HG03064 (cell line): ENCODE measurements at regions not wholly inside any gene's neighbourhood (a gene's known extent, or its start where the extent isn't known, plus 50 kb on each side); places are given as distances from the start of the nearest gene placed in this dataset.
"Not testable (repeated sequence)": the region's sequence is repeated elsewhere in the genome, so short reads cannot be mapped to it uniquely, and the experiment has no call there.

Experiments
- ATAC-seq: cut with Tn5 transposase; IDR thresholded peaks from one replicate; pipeline ENCODE4 v1.9.1; 2021; ENCODE audit warnings: low read depth; ENCODE audit not compliant: unreplicated experiment

DNA sequence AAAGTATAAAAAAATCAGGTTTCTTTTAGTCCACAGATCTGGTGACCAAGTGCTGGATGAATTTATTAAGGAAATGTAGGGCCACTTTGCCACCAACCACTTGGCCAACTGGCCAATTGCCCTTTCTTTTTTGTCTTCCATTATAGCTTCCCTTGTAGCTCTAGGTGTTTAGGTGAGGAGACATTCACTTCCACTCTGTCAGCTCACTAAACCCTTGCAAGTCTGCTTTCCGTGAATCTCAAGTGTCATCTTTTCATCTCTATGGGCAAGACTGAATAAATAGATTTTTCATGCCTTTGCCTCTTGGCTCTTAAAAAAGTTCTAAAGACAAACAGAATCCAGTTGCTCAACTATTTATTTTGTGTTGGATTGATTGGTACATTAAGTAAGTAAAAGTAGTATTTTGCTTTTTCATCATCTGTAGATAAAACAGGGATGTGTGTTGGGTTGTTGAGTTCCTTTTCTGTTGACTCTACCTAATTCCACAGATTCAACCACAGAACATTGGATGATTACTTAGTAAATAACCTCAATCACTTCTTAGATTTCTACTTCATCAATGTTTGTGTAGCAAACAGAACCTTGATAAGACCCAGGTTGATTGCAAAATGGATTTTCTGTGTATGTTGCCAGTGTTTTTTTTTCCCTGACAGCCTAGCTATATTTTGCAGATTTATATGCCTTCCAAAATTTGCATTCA lies 68.1 kb upstream of the GRXCR1 start:
- ATAC-seq, result no peak

DNA sequence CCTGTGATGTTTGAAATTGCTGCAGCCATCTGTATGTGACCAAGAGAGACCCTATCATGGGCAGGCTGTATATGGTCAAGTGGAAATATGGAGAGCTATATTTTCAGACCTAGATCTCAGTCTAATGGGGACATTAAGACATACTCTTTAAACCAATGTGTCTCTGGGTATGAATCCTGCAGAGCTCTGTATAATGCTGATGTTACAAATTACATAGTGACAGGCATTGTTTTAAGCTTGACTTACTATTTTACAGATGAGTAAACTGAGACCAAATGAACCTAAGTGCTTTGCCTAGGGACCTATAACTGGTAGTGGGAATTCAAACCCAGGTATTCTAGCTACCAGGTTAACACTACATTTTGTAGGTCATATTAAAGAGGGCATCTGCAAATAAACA lies 71.3 kb upstream of the GRXCR1 start:
- ATAC-seq, result no peak

DNA sequence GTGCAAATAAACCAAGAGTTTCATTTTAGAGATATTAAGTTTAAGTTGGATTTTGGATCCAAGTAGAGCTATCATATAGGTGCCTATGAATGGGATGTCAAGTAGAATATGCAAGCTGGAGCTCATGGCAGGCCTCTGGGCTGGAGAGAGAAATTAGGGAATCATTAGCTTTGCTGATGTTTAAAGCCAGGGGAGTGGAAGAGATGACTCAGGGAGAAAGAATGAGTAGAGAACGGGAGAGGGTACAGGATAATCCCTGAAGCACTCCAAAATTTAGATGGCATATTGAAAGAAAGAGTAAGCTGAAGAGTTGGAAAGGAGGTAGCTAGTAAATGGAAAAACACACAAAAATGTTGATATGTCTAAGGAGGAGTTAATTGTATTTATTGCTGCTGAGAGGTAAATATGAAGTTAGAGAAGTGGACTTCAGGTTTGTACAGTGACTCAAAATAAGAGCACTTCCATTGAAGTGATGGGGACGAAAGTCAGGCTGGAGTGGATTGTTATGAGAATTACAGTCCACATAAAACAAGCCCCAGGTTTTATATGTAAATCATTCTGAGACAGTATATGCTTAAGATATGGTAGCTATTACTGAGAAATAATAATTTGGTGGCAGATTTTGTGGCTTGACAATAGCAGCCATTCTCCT lies 72.5 kb upstream of the GRXCR1 start:
- ATAC-seq, result no peak

DNA sequence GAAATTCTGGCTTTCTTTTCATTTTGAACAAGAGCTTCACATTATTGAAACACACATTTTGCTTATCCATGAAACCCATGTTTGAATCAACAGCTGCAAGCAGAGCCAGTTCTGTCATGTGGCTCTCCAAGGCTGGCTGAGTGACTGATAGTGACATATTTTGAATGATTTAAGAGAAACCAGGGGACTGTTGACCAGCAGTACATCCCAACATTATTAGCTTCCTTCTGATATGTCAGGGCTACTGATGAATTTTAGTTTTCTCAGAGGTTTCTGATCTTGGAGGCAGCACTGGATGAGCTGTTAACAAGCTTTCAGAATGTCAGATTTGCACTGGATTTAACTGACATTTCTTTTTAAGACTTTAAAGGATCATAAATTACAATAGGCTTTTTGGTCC lies 74.6 kb upstream of the GRXCR1 start:
- ATAC-seq, result no peak

DNA sequence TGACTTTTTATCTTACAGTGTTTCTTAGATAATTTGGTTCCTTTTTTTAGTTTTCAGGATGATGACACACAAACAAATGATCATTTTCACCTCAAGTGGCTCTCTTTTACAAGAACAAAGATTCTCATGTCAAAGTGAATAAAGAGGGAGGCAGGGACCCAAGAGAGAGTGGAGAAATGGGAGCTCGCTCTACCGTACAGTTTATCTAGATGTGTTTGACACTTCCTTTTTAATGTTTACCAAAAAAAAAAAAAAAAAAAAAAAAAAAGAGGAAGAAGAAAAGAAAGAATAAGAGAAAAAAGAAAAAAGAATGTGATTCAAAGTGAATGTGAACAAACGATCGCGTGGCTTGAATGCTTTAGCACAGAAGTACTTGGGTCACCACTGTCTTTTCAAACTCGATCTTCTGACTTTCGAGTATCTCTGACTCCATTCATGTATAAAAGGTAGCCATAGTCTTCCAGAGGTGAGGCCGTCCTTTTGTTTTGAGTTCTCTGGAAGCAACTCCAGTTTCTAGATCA lies 75.6 kb upstream of the GRXCR1 start:
- ATAC-seq, result no peak

DNA sequence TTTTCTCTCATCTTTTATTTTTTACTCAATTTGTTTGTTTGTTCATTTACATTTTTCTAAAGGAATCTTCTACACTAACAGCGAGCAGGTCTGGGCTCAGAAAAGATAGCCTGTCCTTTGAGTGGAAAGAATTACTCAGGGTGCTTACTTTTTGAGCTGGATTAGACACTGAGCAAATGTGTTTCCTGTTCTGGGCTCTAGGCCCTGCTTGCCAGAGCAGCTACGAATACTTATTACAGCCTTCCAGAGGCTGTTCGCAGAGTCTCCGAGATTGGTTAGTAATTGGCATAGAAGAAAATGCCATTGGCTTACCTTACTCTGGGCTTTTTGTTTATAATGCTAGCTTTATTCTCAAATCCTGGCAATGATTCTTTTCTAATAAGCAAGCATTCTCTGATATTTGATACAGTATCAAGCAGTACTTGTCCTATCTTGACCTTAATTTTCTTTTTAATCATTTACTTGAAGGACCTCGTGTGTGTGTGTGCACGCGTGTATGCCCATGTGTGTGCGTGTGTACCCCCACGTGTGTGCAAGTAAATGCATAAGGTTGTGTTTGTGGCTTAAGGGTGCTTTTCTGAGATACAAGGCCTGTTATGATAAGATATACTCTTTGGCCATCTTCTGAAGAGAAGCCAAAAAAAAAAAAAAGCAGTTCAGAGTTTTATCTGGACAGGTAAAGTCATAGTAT lies 76.2 kb upstream of the GRXCR1 start:
- no peak for ATAC-seq

DNA sequence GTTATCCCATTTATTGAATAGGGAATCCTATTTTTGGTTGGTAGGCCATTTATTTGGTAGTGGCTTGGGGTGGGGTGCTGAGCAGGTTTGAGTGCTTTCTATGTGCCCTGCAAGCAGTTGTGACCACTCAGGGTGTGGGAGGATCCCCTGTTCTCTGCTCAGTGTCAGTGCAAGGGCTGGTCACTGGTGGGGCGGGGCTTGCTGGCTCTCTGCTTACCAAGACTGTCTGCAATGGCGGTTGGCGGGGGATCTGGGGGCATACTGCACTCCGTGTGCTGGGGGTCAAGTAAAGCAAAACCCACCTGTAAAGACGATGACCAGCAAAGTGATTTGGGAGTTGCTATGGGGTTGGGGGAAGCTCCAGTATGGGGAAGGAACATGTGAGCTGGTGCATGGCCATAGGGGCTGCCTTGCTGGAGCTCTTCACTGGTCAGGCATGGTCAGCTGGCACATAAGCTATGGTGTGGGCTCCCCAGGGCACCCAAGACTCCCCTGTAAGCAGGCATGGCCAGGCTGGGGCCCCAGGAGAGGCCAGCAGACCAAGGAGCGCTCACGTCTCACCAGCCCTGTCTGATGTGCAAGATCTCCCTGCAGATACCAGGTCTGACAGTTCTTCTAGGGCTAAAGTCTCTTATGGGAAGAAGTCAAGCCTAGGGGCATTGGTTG lies 83.0 kb upstream of the GRXCR1 start:
- ATAC-seq, result no peak

DNA sequence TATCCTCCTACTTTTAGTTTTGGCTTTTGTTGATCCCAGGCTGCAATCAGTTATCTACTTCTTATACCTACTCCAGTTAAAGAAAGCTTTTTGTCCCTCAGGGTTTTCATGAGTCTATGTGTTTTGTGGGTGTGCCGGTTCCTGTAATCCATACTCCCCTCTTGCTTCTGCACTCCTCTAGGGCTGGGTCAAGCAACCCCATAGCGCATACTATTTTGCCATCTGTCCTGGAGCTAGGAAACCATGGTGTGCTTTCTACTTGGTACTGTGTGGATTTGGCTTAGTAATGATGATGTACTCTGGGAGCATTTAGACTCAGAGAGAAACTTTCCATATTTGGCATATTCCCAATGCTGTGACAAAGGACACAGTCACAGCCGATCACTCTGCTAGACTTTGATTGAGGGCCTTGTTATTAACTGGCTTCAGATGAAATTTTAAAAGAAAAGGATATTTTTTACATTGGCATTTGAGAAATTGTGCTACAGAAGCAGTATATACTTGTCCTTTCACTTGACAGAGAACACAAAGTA lies 86.1 kb upstream of the GRXCR1 start:
- ATAC-seq, result no peak

DNA sequence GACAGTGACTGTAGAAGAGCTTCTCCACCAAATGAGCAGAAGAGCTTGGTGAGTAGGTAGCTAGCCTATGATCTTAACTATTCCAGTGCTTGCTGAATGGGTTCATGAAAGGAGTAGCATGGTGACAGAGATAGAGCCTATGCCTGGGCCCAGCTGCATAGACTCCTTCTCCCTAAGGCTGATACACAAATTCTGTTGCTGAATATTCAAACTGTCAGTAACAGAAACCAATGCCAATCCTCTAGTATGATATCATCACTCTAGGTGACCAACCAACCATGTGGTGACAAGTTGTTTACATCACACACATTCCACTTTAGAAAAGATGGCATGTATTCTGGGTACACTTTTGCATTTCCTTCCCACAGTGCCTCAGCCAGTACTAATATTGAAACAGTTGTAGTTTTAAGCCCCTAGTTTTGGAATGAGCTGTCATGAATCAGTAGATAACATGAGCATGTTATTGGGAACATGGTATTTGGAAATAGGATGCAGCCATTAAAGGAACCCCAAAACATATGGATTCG lies 103.4 kb upstream of the GRXCR1 start:
- no peak for ATAC-seq

DNA sequence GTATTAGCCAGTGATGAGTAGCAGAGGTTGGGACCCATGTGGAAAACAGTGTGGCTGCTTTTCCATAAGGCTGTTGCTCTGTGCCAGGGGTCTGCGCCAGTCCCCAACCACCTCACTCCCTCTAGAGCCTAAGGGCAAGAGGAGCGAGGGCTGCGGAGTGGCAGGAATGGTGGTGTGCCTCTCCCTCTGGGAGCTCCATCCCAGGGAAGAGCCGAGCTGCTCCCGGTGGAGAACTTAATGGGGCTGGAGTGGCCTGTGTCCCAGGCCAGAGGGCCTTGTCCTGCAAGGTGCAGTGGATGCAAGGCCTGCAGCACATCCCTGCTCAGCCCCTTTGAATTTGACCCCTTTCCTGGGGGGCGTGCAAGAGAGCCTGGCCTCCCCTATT lies 105.4 kb upstream of the GRXCR1 start:
- no peak for ATAC-seq

DNA sequence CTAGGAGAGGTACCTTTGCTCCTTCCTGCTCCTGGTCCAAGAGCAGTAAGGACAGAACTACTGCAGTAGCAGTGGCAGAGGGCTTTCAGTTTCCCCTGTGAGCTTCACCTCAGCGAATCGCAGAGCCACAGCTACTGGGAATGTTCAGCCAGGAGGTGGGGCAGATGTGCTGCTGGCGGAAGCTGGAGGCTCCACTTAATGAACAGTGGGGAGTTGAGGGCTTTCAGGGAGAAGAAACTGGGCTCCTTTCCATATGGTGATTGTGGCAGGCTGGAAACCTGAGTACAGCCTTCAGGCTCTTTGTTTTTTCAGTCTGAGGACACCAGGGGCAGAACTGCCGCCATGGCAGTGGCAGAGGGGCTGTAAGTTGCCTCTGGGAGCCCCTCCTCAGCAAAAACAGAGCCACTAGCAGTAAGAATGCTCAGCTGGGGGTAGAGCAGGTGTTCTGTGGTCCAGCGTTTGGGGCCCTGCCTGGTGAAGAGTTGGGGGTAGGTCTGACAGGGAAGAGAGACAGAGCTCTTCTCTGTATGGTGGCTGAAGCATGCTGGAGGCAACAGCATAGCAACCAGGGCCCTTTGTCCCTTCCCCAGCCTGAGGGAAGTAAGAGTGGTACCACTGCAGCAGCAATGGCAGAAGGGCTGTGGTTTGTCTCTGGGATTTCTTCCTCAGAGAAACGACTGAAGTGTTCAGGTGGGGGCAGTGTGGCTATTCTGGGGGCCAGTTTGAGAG lies 106.0 kb upstream of the GRXCR1 start:
- ATAC-seq, result no peak

DNA sequence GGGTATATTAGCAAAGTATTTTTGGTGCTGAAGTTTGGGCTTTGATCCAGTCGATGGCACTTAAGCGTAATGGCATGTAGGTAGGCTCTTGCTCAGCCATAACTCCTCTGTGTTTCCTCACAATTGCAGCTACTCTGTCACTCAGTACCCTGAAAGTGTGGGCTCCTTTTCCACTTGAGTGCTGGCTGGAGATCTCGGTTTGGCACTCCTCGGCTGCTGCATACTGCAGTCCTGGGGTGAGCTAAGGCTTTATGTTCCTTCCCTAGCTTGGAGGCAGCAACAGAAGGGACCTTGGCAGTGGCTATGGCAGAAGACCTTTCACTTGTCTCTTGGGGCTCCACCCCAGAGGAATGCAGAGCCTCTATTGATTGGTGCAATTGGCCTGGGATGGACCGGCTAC lies 106.7 kb upstream of the GRXCR1 start:
- no peak for ATAC-seq

DNA sequence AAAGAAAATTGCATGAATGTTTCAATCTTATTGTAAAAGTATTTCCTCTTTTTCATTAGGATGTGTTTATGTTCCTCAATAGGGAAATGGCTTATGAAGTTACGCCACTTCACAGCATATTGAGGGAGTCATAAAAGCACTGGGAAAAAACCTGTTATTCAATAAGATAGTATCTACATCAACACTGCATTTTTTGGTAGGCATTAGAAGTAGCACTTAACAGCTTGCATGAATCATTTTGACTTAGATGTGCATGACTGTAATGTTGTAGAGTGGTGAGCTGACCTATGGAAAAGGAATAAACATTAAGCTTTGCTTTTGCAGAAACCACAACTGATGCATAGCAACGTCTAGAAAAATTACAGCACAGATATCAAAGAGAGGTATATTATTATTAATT lies 111.2 kb upstream of the GRXCR1 start:
- ATAC-seq, result no peak

DNA sequence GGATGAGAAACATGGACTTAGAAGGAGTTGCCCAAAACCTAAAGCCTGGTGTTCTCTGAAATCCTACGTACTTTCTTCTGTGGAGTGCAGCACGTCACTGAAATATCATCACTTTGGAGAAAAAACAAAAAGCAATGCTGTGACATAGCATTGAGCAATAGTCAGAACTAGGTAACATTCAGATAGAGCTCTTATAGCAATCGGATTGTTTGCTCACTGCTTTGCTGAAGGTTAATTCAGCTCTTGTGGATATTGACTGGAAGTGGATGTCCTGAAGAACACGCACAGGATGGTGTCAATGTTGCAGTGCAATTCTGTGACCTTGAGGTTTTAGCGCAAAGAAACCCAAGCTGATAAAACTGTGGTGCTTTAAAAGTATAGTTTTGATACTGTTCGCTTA lies 114.2 kb upstream of the GRXCR1 start:
- ATAC-seq, result no peak

DNA sequence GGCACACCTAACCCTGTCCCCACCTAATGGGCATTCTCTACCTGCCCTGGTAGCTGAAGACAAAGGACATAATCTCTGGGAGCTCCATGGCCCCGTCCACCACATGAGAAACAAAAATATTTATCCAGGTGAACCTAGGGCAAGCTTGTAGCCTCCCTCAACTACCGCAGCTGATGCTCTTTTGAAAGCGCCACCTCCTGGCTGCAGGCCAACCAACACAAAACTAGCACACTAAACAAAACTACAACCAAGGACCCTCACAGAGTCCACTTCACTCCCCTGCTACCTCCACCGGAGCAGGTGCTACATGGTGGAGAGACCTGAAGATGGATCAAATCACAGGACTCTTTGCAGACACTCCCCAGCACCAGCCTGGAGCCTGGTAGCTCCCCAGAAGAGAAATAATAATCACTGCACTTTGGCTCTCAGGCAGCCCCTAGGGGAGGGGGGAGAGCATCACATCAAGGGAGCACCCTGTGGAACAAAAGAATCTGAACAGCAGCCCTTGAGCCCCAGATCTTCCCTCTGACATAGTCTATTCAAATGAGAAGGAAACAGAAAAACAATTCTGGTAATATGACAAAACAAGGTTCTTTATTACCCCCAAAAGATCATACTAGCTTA lies 111.3 kb upstream of the ATP8A1 start:
- no peak for ATAC-seq

DNA sequence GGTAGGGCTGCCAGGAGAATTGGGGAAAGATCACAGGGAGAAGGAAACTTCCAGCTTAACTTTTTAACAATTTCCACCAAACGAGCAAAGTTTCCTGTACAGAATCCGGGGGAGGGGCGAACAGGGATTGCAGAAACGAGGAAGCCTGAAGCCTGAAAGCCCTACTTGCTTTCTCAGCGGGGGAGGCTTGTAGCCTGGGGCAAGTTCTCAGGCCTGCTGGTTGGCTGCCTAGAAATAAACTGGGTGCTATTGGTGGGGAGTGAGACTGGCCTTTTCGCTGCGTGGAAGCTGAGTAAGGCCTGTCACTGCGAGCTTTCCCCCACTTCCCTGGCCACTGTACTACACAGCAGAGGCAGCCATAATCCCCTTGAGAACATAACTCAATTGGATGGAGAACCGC lies 110.8 kb upstream of the ATP8A1 start:
- no peak for ATAC-seq

DNA sequence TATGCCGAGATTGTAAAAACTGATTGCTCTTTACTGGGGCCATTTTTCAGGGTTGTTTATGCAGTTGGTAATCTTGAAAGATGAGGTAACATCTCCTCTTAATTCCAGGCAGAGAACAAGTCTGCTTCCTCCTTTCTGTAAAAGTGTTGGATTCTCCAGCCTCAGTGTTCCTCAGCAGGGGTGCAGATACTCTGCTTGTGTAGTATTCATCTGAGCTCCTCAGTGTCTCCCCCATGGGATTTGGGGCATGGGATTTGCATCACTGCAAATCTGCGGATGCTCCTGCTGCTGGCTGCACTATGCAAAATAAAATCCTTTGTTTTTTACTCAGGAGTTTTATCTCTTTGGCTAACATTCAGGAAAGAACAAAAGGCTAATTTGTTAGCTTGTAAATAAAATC lies 104.9 kb upstream of the ATP8A1 start:
- ATAC-seq, result no peak

DNA sequence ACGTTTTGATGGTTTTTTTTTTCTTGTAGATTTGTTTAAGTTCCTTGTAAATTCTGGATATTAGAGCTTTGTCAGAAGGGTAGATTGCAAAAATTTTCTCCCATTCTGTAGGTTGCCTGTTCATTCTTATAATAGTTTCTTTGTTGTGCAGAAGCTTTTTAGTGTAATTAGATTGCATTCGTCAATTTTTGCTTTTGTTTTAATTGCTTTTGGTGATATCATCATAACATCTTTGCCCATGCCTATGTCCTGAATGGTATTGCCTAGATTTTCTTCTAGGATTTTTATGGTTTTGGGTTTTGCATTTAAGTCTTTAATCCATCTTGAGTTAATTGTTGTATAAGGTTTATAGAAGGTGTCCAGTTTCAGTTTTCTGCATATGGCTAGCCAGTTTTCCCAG lies 98.1 kb upstream of the ATP8A1 start:
- ATAC-seq, result not testable (repeated sequence)

DNA sequence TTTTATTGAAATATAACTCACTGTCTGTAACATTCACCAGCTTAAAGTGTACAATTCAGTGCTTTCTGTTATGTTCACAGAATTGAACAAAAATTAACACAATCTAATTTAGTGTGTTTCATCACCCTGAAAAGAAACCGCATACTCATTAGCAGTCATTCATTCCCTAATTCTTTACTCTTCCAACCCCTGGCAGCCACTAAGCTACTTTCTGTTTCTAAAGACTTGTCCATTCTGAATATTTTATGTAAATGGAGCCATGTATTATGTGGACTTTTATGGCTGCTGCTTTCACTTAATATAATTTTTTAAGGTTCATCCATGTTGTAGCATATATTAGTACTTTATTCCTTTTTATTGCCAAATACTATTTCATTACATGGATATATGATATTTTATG lies 94.7 kb upstream of the ATP8A1 start:
- ATAC-seq, result no peak

DNA sequence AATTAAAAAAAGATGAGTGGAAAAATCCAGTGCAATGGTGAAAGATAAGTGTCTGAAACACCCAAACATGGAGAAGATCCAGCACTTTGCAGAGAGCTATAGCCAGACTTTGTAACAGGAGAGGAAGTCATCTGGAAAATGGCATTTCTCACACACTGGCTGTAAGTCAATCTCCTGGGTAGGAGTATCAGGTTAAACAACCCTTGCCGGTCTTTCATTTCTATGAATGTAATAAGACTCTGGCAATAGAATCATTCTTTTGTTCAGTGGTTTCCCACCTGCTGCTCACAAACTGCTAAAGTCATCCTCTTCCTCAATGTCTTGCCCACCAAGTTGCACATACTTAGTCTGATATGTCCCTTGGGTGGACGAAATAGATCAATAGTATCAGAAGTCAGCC lies 94.0 kb upstream of the ATP8A1 start:
- ATAC-seq, result no peak
